Ovary (tissue), 3 donors: ENCODE measurements at regions not wholly inside any gene's neighbourhood (a gene's known extent, or its start where the extent isn't known, plus 50 kb on each side); places are given as distances from the start of the nearest gene placed in this dataset.

Source experiments
- CTCF ChIP-seq, 3 donors: fragments of 450-650 bp in 2 of 3; fragments of 200-600 bp in 1 of 3; IDR thresholded peaks; one replicate each; pipeline versions ENCODE4 v1.5.1 to v1.8.0; 2016 to 2022; ENCODE audit warnings: antibody characterized with exemption in 3 of 3, mild to moderate bottlenecking in 1 of 3
- EP300 ChIP-seq: sonication (generic); formaldehyde crosslinking; IDR thresholded peaks from one replicate; pipeline ENCODE4 v1.6.1; 2017; ENCODE audit warnings: antibody characterized with exemption
- donor health status: DM: no; HTN: no; CAD: no.

GRCh38 chr11:11086979-11087378, 229.1 kb upstream of the ZBED5 start:
- TF ChIP-seq CTCF (IDR thresholded peaks at IDR 0.05), result no peak
- TF ChIP-seq EP300, result no peak
